Posterior cingulate gyrus (tissue), 11 donors: ENCODE measurements at regions not wholly inside any gene's neighbourhood (a gene's known extent, or its start where the extent isn't known, plus 50 kb on each side); places are given as distances from the start of the nearest gene placed in this dataset.
"Not testable (repeated sequence)": the region's sequence is repeated elsewhere in the genome, so short reads cannot be mapped to it uniquely, and the experiment has no call there.

Experiments
- DNase-seq, 10 donors: peaks; one replicate each; pipeline versions ENCODE4 v3.0.0 to v3.0.0-alpha.2; 2020 to 2021; ENCODE audit warnings: mixed read lengths in 3 of 10
- intact Hi-C: fragments of 100-400 bp; cut with DNase I; formaldehyde crosslinking; loops from one replicate; pipeline ENCODE4 v1.15.1; 2023

- intact Hi-C loops: no loop called here
- no peak for DNase-seq
These were observed 278.5 kb upstream of the C1orf174 start for GRCh38 chr1:4178501-4179113.

GRCh38 chr1:4179914-4180735, 280.1 kb upstream of the C1orf174 start:
- intact Hi-C loops: no loop called here
- DNase-seq: no peak

GRCh38 chr1:4186486-4186885, 286.4 kb upstream of the C1orf174 start:
- intact Hi-C loops: not testable (repeated sequence)

GRCh38 chr1:4203501-4203900, 303.4 kb upstream of the C1orf174 start:
- intact Hi-C loops: no loop called here
- no peak for DNase-seq

More at GRCh38 chr1:4186486-4186885, 286.4 kb upstream of the C1orf174 start:
- not testable (repeated sequence) for DNase-seq

GRCh38 chr1:4207183-4207582, 307.1 kb upstream of the C1orf174 start:
- intact Hi-C loops: no loop called here

GRCh38 chr1:4207842-4208692, 308.0 kb upstream of the C1orf174 start:
- intact Hi-C loops: no loop called here

More at GRCh38 chr1:4207183-4207582, 307.1 kb upstream of the C1orf174 start:
- no peak for DNase-seq

GRCh38 chr1:4210043-4210442, 310.0 kb upstream of the C1orf174 start:
- intact Hi-C loops: no loop called here
- DNase-seq: no peak

More at GRCh38 chr1:4207842-4208692, 308.0 kb upstream of the C1orf174 start:
- DNase-seq: no peak

GRCh38 chr1:4212796-4213195, 312.7 kb upstream of the C1orf174 start:
- intact Hi-C loops: no loop called here
- DNase-seq: no peak

GRCh38 chr1:4213366-4213973, 313.4 kb upstream of the C1orf174 start:
- intact Hi-C loops: no loop called here
- DNase-seq: no peak

GRCh38 chr1:4214826-4215225, 314.8 kb upstream of the C1orf174 start:
- intact Hi-C loops: no loop called here
- no peak for DNase-seq

- DNase-seq: no peak
- intact Hi-C loops: no loop called here
These were observed 315.3 kb upstream of the C1orf174 start for GRCh38 chr1:4215391-4215790.

GRCh38 chr1:4216231-4216630, 316.2 kb upstream of the C1orf174 start:
- intact Hi-C loops: no loop called here
- DNase-seq: no peak

GRCh38 chr1:4218619-4219018, 318.5 kb upstream of the C1orf174 start:
- intact Hi-C loops: no loop called here

GRCh38 chr1:4219111-4219510, 319.0 kb upstream of the C1orf174 start:
- no peak for DNase-seq
- intact Hi-C loops: no loop called here

More at GRCh38 chr1:4218619-4219018, 318.5 kb upstream of the C1orf174 start:
- DNase-seq: no peak

- intact Hi-C loops: no loop called here
- DNase-seq: no peak
These were observed 319.8 kb upstream of the C1orf174 start for GRCh38 chr1:4219826-4220225.

GRCh38 chr1:4220362-4220761, 320.3 kb upstream of the C1orf174 start:
- DNase-seq: no peak
- intact Hi-C loops: no loop called here

- intact Hi-C loops: no loop called here
- no peak for DNase-seq
These were observed 321.0 kb upstream of the C1orf174 start for GRCh38 chr1:4221107-4221506.

- DNase-seq: no peak
- intact Hi-C loops: no loop called here
These were observed 324.8 kb upstream of the C1orf174 start for GRCh38 chr1:4224684-4225467.

- peak in 5 of 10 donors; percentile 16 to 44 (median 37) for DNase-seq
- intact Hi-C loops: no loop called here
These were observed 327.9 kb upstream of the C1orf174 start for GRCh38 chr1:4227986-4228385.

- intact Hi-C loops: no loop called here
- peak in 2 of 10 donors; percentile 36 to 60 for DNase-seq
These were observed 353.9 kb upstream of the C1orf174 start for GRCh38 chr1:4253935-4254334.
